ENCODE measurements at regions not wholly inside any gene's neighbourhood (a gene's known extent, or its start where the extent isn't known, plus 50 kb on each side); places are given as distances from the start of the nearest gene placed in this dataset.

- no peak for TF ChIP-seq CTCF (IDR thresholded peaks at IDR 0.05)
- no peak for TF ChIP-seq POLR2A (IDR thresholded peaks at IDR 0.05)
These were observed 1008.3 kb upstream of the B3GALT2 start for GRCh38 chr1:194194724-194195123.

Data from heart left ventricle (tissue), 13 donors.